ENCODE measurements at regions not wholly inside any gene's neighbourhood (a gene's known extent, or its start where the extent isn't known, plus 50 kb on each side); places are given as distances from the start of the nearest gene placed in this dataset.

DNA sequence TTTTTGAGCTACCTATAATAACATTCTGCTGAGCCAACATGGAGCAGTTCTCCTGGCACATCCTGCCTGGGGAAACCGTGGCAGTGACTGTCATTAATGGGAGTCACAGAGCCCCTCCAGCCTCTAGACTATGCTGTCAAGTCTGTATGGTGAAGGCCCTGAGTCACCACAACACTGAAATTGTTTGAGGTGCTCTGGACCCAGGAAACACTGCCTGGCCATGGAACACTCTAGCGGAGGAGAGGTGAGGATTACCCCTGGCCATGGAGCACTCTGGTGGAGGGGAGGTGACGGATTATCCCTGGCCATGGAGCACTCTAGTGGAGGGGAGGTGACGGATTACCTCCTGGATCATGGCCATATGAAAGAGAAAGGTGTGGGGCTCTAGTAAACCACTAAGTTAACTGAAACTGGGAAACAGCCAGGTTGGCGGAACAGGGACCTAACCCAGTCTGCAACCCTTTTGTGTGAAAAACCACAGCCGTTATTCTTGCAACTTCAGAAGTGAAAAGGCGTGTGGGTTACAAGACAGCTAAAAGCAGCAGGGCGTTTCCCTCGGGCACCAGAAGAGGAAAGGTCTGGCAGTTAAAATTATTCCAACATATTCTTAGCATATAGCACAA is 156.7 kb downstream of the KCNJ12 start:
- peaks cover 17% of the 10 kb centered on the region for H3K36me3 ChIP-seq (ENCODE audit: insufficient read depth, low read length)
- no peaks in the 10 kb centered on the region for H3K27me3 ChIP-seq (ENCODE audit: insufficient read depth, low read length, poor library complexity)
- H3K9ac ChIP-seq (ENCODE audit: low read depth, low read length), result no peak overlapping the region
- no peak overlapping the region for H2AFZ ChIP-seq (ENCODE audit: low read depth, low read length)
- H3K79me2 ChIP-seq (ENCODE audit: insufficient read depth, low read length), result no peaks in the 10 kb centered on the region
- H3K4me1 ChIP-seq (ENCODE audit: insufficient read depth, low read length), result no peaks in the 10 kb centered on the region
- TF ChIP-seq, protein P1, sequence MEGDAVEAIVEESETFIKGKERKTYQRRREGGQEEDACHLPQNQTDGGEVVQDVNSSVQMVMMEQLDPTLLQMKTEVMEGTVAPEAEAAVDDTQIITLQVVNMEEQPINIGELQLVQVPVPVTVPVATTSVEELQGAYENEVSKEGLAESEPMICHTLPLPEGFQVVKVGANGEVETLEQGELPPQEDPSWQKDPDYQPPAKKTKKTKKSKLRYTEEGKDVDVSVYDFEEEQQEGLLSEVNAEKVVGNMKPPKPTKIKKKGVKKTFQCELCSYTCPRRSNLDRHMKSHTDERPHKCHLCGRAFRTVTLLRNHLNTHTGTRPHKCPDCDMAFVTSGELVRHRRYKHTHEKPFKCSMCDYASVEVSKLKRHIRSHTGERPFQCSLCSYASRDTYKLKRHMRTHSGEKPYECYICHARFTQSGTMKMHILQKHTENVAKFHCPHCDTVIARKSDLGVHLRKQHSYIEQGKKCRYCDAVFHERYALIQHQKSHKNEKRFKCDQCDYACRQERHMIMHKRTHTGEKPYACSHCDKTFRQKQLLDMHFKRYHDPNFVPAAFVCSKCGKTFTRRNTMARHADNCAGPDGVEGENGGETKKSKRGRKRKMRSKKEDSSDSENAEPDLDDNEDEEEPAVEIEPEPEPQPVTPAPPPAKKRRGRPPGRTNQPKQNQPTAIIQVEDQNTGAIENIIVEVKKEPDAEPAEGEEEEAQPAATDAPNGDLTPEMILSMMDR (IDR thresholded peaks at IDR 0.05; ENCODE audit: borderline replicate concordance, extremely low read depth, low read length, poor library complexity, severe bottlenecking), result no peak
- TF ChIP-seq EZH2 (IDR thresholded peaks at IDR 0.05; ENCODE audit: borderline replicate concordance, low read depth, low read length, severe bottlenecking), result no peak
- no peak overlapping the region for H3K27ac ChIP-seq (ENCODE audit: low read length)
- DNase-seq, result no peak
- H3K4me3 ChIP-seq (ENCODE audit: low read depth in 1 of 2, low read length in 2 of 2), result no peak overlapping the region
- no peak overlapping the region for H3K4me2 ChIP-seq (ENCODE audit: insufficient read depth, low read length)
- no peak for ATAC-seq (ENCODE audit: insufficient read depth, low read depth)
- no peaks in the 10 kb centered on the region; the same call in none of the 2 replicates for H4K20me1 ChIP-seq (ENCODE audit: insufficient read depth, low read length)
- H3K9me3 ChIP-seq (ENCODE audit: insufficient read depth, low read length, severe bottlenecking), result peaks cover 6% of the 10 kb centered on the region

DNA sequence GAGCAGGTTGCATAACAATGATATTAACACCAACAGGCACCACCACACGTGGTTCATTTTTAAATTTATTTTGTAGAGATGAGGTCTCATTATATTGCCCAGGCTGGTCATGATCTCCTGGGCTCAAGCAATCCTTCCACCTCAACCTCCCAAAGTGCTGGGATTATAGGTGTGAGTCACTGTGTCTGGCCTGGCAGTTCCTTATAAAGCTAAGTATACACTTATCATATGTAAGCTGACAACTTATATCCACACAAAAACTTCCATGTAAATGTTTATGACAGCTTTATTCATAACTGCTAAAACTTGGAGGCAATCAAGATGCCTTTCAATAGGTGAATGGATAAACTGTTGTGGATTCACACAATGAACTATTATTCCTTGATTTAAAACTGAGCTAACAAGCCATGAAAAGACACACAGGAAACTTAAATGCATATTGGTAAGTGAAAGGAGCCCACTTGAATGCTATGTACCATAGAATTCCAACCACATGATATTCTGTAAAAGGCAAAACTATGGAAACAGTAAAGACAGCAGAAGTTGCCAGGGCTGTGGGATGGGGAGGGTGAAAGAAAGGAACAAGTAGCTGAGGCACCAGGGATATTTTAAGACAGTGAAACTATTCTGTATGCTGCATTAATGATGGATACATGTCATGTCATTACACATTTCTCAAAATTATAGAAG is 156.5 kb upstream of the KCNJ18 start:
- no peaks in the 10 kb centered on the region for H3K27me3 ChIP-seq (ENCODE audit: insufficient read depth, low read length, poor library complexity)
- TF ChIP-seq, protein P1 (IDR thresholded peaks at IDR 0.05; ENCODE audit: borderline replicate concordance, extremely low read depth, low read length, poor library complexity, severe bottlenecking), result no peak
- TF ChIP-seq EZH2 (IDR thresholded peaks at IDR 0.05; ENCODE audit: borderline replicate concordance, low read depth, low read length, severe bottlenecking), result no peak
- no peak overlapping the region for H3K9ac ChIP-seq (ENCODE audit: low read depth, low read length)
- H3K36me3 ChIP-seq (ENCODE audit: insufficient read depth, low read length), result peaks cover 17% of the 10 kb centered on the region
- no peaks in the 10 kb centered on the region for H3K4me1 ChIP-seq (ENCODE audit: insufficient read depth, low read length)
- no peak overlapping the region for H2AFZ ChIP-seq (ENCODE audit: low read depth, low read length)
- H3K27ac ChIP-seq (ENCODE audit: low read length), result no peak overlapping the region
- H3K79me2 ChIP-seq (ENCODE audit: insufficient read depth, low read length), result no peaks in the 10 kb centered on the region
- no peaks in the 10 kb centered on the region; the same call in 1 of the 2 replicates for H4K20me1 ChIP-seq (ENCODE audit: insufficient read depth, low read length)
- no peak for DNase-seq
- no peak for ATAC-seq (ENCODE audit: insufficient read depth, low read depth)
- H3K4me3 ChIP-seq (ENCODE audit: low read depth in 1 of 2, low read length in 2 of 2), result no peak overlapping the region
- H3K9me3 ChIP-seq (ENCODE audit: insufficient read depth, low read length, severe bottlenecking), result peaks cover 6% of the 10 kb centered on the region
- H3K4me2 ChIP-seq (ENCODE audit: insufficient read depth, low read length), result no peak overlapping the region

DNA sequence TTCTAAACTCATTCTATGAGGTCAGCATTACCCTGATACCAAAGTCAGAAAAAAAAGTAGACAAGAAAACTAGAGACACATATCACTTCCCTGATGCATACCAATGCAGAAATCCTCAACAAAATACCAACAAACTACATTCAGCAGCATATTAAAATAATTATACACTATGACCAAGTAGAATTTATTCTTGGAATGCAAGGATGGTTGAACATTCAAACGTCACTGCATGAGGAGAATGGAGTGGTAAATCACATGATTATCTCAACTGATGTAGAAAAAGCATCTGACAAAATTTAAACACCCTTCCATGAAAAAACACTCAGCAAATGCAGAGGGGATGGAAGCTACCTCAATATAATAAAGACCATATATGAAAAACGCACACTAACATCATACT is 155.0 kb upstream of the KCNJ18 start:
- H3K9ac ChIP-seq (ENCODE audit: low read depth, low read length), result no peak overlapping the region

More for the DNA sequence above, 155.0 kb upstream of the KCNJ18 start:
- Histone ChIP-seq H3K36me3 (ENCODE audit: insufficient read depth, low read length) (peaks cover 17% of the 10 kb centered on the region), H3K79me2 (ENCODE audit: insufficient read depth, low read length) (no peaks in the 10 kb centered on the region), H3K27me3 (ENCODE audit: insufficient read depth, low read length, poor library complexity) (no peaks in the 10 kb centered on the region), H3K27ac (ENCODE audit: low read length) (no peak overlapping the region), H3K4me2 (ENCODE audit: insufficient read depth, low read length) (no peak overlapping the region), H3K4me1 (ENCODE audit: insufficient read depth, low read length) (no peaks in the 10 kb centered on the region), H3K9me3 (ENCODE audit: insufficient read depth, low read length, severe bottlenecking) (peaks cover 6% of the 10 kb centered on the region), H2AFZ (ENCODE audit: low read depth, low read length) (no peak overlapping the region), H3K4me3 (ENCODE audit: low read depth in 1 of 2, low read length in 2 of 2) (no peak overlapping the region), H4K20me1 (ENCODE audit: insufficient read depth, low read length) (no peaks in the 10 kb centered on the region)
- TF ChIP-seq EZH2 (IDR thresholded peaks at IDR 0.05; ENCODE audit: borderline replicate concordance, low read depth, low read length, severe bottlenecking), result no peak
- TF ChIP-seq, protein P1 (IDR thresholded peaks at IDR 0.05; ENCODE audit: borderline replicate concordance, extremely low read depth, low read length, poor library complexity, severe bottlenecking), result no peak
- ATAC-seq (ENCODE audit: insufficient read depth, low read depth) (no peak), DNase-seq (no peak)
